GM21381 (cell line): ENCODE measurements at regions not wholly inside any gene's neighbourhood (a gene's known extent, or its start where the extent isn't known, plus 50 kb on each side); places are given as distances from the start of the nearest gene placed in this dataset.

ENCODE experiments used
- ATAC-seq: cut with Tn5 transposase; IDR thresholded peaks from one replicate; pipeline ENCODE4 v1.9.1; 2021; ENCODE audit warnings: mild to moderate bottlenecking, moderate library complexity; ENCODE audit not compliant: unreplicated experiment

DNA sequence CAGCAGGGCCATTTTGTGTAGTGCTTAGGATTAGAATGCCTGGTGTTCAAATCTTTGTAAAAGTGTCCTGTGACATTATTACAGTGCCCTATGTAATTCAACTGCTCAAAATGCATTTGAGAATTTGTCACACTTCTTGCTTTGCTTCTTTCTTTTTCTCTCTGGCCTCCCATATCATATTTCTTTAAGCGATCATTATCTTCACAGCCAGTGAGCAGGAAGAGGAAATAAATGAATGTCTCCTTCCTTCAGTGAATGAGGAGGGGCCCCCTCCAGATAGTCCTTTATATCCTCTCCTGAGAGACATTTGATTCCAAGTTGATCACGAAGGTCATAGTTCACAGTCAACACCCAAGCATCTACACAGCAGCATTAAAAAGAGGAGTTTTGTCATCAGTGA, 425.1 kb upstream of the NPVF start:
- no peak for ATAC-seq

DNA sequence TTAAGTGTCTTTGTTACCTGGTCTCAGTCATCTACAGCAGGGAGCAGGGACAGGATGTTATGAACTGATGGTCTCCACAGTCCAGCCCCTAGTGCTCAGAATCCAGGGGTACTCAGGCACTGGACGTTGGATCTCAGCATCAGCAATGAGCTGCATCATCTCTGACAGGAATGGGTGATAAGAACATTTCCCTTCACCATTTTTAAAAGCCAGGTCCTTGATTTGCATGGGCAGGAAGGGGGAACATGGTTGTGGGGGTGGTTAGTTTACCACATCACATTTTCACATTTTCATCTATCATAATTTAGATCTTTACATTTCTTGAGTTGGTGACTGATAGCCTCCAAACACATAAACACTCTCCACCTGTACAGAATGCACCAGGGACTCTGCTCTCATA, 427.8 kb upstream of the NPVF start:
- ATAC-seq: no peak

DNA sequence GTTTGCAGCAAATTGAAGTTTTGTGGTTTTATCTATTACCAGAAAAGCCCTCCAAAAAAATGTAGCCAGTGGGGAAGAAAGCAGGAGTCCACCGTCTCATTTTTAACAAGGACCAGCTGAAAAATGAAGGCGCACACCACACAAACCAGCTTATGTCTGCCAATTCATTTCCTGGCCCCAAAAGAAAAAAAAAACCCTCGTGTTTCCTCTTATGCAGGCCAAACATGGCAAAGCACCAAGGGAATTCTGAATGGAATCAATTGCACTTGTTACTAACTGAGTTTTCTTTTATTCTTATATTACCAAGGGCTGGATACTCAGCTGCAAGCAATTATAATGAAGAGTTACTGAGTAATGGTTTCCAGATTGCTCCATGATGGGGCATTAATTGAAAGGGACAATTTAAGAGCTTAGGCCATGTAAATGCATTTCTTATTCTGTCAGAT, 428.3 kb upstream of the NPVF start:
- ATAC-seq: no peak

DNA sequence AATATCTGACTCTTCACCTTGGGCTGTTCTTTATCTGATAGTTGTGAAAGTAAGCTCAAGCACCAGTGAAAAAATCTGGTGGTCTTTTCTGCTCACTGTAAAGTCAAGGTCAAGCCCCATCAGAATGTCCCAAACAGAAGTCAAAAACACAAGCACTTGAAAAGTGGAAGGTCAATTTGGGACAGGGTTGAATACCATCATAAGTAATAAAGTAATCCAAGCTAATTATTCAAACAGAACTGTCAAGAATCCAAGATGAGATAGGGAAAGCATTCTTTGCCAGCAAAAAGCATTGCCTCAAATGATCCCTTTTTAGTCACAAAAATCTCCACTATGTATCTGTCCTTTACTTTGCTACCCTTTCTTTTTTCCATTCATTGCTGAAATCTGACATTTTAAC, 430.1 kb upstream of the NPVF start:
- no peak for ATAC-seq

DNA sequence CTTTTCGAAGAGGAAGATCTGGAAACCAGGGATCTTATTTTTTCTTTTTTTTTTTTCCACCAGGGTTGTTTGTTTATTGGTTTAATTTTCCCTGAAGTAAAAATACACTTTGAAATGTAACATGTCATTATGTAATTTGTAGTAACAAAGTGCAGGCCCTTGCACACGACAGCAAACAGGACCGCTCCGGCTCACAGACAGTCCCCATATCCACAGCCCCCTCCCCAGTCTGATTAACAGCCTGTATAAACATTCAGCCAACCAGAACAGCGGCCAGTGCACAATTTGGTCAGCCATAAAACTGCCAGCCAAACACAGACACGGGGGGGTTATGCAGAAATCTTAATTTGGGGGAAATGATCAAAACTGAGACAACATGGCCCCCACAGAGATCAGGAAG, 431.6 kb upstream of the NPVF start:
- no peak for ATAC-seq

DNA sequence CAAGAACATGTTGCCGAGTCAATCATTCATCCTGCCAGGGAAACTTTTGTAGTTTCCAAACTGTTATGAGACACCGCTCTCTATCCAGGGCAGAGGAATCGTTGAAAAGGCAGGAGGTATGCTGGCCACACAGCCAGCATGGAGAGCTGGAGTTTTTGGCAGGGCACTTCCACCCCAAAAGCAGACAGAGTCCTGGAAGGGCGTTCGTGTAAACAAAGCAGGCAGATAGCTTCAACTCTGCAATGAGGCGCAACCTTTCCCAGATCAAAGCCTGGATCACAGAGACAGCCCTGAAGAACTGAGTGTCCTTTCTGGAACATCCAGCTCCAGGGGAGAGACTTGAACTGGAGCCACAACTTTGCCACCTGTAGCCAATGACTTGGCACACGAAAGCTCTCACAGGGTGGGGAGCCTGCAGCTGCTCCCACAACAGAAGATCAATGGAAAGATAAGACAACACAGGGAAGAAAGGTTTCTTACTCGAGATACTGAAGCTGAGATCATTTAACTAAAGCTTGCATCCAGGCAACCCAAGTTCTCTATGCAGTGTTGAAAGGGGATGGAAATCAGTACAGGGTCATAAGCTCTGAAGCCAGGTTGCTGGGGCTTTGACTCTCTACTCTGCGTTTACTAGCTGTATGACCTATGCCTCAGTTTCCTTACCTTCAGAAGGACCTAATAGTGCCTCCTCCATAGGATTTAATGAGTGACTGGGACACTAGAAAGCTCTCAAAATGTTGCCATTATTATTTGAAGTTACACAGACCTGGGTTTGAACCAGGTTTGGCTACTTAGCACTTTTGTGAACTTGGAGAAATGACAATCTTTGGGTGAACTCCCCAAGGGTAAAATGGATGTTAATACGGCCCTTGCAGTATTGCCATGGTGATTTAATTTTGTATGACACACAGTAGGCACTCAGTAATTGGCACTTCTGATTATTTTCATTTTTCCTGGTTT, 434.8 kb upstream of the NPVF start:
- ATAC-seq: no peak

DNA sequence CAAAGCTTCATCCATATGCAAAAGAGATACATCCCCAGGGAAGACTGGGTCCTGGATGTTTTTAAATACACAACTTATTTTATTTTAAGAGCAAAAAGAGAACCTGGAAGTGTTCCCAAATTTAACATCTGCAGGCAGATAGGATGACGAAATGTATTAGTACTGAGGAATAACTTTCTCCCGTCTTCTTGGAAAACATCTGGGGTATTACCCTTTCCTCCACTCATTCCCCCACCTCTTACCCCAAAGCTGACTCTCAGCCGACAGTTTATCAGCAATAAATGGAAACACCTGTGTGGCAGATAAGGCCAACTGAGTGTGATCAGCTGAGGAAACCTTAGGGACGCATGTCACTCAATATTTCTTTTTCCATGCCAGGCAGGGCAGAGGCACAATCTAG, 435.6 kb upstream of the NPVF start:
- no peak for ATAC-seq

DNA sequence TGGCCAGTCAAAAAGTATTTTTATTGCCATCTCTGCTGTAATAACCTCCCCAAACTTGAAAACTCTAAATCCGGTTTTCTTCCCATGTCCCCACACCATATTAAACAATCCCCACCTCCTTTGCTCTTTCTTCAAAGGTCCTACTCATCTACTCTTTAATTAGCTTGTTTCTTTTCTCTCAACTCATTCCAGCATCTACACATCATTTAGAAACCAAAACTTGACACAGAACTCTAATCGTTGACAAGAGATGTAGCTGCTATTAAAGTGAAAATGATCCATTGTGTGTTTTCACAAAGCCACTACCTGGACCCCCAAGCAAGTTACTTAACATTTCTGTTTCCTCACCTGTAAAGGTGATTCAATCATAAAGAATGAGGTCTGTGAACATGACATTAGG, 436.3 kb upstream of the NPVF start:
- ATAC-seq: no peak

DNA sequence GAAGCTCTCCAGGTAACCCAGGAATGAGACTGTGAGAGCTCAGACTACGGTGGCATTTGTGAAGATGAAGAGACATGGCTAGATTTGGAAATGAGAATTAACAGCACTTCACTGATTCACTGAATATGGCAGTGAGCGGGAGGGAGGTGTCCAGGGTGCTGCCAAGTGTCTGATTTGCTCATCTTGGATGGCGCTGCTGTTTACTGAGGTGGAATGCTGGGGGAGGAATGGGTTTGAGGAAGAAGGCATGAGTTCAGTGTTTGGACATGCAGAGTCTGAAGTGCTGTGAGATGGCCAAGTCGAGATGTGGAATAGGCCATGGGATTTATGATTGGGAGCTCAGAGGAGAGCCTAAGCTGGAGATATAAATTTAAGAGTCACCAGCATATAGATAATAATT, 437.1 kb upstream of the NPVF start:
- ATAC-seq: no peak

DNA sequence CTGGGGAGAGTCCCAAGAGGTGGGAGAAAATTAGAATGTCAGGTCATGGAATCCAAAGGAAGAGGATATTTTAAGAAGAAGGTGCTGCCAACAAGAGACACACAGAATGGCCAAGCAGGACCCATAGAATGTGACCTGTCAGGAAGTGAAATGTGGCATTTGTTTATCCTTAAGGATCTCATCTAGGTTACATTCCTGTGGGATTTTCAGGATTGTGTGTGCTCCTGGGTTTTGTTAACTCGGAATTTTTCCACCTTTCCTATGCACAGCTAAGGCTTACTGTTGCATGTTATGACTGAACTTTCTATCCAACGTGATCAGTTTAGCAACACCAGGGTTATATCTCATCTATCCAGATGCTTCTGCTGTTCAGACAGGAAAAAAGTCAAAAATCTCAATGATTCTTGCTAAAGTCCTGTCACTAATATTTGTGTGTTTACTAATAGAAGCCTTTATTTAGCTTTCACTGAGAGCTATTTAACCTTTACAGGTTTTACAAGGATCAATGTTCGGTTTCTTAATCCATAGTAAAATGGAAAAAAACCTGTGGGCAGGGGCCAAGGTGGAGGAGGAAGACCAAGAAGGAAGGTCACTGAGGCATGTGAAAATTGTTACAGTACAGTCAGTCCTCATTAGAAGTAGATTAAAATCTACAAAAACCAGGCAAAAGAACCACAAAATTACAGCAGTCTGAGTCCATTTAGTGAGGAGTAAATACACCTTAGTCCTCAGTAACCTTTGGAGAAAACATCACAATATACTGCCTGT, 437.8 kb upstream of the NPVF start:
- ATAC-seq: no peak

DNA sequence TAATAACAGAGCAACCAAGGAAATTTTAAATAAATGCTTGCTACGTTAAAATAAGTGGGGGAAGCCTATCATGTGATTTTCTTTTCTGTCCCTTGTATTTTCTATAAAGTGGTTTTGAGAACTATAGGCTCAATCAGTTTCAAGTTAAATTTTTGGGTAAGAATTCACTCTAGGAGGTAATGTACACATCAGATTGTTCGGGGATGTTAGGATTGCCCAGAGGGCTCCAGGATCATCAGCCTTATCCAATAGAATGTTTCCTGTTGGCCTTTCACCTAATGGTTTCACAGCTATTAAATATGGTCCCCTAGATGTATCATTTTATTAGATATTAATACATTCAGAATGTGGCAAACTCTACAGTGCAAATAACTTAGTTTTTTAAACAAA, 438.4 kb upstream of the NPVF start:
- no peak for ATAC-seq

DNA sequence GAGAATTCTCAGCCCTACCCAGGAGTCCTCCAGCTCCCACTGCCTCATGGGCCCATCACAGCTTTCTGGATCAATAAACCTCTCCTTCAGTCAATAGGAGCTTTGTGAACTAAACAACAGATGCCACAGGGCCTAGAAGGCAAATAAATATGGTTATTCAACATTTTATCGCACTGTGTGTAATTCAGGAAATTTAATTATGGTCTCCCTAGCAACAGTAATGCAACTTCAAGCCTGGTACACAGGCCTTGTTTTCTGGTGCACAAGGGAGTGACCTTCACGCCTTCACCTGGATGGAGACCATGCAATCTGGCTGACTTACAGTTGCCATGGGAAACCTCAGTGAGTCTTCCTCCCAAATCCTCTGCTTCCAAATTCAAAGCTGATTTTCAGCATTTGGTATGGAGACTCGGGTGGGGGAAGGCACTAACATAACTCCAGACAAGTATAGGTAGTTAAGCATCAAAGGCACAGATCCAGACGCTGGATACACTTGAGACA, 441.0 kb upstream of the NPVF start:
- ATAC-seq: no peak

DNA sequence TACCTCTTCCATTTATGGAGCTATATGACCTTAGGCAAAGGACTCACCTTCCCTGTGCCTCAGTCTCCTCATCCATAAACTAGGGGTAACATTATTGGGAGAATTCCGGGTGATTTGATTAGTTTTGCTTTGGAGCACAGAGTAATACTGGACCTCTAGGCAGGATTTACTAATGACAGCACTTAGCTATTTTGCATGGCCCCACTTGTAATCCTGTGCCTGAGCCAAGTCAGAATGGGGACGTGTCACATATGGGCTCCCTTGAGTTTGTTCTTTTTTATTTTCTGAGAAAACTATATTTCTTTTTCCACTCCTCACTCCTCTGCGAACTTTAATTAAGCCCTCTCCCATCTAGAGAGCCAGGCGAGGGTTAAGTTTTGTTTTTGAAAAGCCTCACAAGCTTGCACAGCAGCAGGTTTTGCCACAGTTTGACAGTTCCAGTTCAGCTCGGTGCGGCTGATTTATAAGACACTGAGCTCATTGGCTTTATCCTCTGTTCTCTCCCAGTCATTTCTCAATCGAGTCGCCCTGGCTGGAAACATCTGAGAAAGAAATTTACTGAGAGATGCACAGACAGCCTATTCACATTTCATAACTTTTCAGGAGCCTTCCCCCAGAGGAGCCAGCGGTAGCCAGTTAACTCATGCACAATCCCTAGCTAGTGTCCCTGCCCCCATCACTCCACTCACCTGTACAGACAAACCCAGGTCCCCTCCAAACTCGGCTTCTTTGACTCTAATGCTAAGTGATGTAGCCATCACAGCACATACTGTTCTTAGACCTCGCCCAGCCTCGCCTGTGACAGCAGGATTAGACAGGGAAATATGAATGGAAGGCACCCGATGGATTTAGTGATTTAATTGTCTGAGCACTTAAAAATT, 441.9 kb upstream of the NPVF start:
- no peak for ATAC-seq

DNA sequence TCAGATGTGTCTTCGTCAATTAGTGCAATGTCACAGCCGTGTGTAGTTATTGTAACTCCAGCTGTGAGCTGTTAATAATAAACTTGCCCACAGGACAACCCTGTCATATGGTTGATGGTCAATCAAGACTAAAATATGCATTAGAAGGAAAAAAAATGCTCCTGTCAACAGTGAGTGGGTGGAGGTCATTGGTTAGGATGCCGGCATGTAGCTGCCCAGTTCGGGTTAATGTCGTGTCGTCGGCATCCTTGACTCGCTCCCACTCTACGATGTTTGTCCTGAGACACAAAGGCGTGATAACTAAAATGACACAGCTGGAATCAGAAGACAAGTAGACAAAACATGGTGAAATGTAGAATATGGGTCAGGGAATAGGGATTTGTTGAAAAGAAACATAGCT, 442.8 kb upstream of the NPVF start:
- ATAC-seq: no peak

DNA sequence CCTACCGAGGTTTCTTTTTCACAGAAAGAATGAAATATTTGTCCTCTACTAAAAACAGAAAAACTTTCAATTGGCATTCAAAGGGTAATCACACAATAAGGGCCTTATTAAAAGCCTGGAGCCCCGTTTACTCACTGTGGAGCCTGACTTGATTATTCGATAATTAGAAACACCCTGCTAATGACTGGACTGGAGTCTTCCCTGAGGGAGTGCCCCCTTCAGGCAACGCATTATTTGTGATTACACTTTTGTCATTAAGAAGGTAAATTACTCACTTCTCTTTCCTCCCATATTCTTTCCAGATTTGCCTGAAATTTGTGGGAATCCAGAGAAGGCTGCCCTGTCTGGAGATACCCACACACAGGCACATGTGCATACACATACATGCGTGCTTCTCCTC, 444.2 kb upstream of the NPVF start:
- ATAC-seq: no peak

DNA sequence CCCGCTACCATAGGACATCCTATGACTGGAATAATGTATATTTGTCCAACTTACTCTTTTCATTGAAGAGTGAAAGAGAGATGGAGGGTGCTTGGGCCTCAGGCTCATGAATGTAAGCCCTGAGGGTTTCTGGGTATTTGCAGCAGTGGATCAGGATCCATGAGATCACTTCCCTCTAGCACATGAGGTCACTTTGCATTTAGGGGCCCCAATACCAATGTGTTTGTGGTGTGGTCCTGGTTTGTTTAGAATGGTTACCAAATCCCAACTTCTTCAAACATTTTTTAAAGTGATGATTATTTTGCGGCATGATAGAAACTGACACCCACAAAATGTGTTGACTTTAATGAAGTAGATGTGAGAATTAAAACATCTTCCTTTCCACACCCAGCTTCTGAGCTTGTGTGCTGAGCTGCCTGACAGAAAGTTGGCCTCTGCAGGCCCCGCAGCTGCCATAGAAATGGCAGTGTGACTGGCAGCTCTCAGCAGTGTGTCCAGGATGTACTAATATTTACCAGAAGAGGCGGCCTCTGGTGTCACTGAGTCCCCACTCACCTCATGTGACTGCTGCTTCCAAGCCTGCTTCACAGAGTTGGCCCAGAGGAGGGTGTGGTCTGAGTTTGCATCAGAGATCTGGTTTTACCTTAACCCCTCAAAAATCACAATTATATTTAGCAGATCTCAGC, 447.6 kb upstream of the NPVF start:
- no peak for ATAC-seq

DNA sequence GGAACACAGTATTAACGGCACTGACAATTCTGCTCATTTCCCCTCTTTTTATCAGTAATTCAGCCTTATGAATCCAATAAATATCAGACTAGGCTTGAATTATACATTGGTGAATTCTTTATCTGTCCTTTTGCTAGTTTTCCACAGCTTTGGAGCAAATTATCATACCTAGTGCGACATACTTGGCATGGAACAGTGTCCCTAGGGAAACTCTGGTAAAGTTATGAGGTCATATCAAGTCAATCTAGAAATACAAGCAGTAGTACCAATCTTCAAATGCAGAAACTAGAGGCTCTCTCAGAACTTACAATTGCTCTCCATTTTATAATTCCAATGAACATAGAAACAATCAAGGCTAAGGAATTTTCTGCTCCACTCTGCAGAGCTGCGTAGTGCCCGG, 449.3 kb upstream of the NPVF start:
- no peak for ATAC-seq

DNA sequence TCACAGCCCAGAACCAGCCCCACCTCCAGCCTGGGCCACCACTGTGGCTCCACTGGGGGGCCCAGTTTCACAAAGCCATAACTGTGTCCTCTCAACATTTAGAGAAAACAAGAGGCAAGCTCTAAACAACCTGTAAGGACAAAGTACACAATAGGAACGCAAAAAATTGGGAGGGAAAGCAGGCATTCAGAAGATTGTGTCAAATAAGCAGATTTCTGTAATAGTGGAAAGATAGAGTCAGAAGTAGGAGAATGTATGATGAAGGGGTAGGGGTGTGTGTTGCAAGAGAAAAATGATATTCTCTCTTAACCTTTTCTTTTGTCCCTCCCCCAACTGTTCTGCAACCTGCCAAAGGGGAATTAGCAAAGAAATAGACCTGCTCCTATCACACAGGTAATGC, 449.9 kb upstream of the NPVF start:
- ATAC-seq: no peak

DNA sequence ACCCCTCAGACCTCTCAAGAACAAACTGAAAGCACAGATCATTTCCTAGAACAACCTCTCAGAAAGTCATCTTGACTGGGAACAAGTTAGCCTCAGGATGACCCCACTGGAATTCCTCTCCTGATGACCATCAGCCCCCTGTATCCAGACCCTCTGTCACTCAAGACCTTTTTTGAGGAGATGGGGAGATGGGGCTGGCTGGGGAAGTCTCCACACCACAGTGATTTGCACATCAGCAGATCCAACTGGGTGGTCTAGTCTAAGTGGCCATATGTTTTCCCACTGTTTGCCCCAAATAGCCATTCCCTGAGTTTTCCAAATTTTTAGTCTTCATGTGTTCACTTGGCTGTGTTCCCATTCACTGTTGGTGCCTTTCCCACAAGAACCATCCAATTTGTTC, 452.4 kb upstream of the NPVF start:
- no peak for ATAC-seq

DNA sequence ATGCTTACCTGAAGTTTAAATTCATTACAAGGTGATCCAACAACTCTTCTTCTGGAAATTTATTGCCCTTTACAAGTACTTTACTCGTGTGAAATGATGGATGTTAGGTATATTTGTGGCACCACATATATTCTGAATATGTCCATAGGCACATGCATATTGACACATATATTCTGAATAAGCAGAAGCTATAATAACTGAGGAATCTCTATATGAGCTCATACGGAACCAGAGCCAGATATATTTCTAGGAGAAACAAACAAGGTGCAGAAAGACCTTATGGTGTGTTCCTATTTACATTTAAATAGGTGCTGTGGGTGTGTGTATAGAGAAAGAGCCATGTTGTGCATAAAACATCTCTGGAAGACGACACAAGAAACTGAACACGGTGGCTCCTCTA, 456.1 kb upstream of the NPVF start:
- ATAC-seq: no peak
